ENCODE measurements at regions not wholly inside any gene's neighbourhood (a gene's known extent, or its start where the extent isn't known, plus 50 kb on each side); places are given as distances from the start of the nearest gene placed in this dataset.
"Not testable (repeated sequence)": the region's sequence is repeated elsewhere in the genome, so short reads cannot be mapped to it uniquely, and the experiment has no call there.

GRCh38 chr11:97471480-97471879, 1081.7 kb downstream of the JRKL start:
- in situ Hi-C loops (cut with HindIII; ENCODE audit: low sequenced_read_pairs), result no loop called here

DNA sequence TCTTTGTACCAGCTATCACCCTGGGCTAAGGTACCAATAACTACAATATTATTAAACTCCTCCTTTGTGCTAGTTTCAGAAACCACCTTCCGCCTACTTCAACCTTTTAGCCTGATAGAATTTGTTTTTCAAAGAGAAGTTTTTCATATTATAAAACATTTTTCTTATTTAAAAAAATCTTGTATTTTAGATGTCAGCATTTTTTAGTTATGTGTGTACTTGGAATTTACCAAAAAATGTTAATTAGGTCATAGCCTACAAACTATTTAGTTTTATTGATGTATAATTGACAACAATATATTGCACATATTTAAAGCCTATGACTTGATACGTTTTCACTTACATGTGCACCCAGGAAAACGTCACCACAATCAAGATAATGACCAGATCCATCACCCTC, 1097.6 kb downstream of the JRKL start:
- in situ Hi-C loops (cut with HindIII; ENCODE audit: low sequenced_read_pairs), result no loop called here

DNA sequence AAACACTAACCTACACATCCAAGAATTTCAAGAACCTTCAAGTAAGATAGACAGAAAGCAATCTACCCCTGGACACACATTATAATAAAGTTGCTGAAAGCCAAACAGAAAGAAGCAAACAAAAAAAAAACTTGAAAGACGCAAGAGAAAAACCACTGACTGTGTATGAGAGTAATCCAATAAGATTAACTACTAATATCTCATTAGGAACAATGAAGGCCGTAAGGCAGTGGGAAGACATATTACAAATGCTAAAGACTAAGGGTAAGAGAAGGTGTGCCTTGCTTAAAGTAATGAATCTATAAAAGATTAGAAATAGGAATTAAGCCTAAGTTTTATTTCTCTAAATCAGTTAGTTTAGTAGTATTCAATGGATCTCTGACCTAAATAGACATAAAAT, 1109.1 kb downstream of the JRKL start:
- in situ Hi-C loops (cut with HindIII; ENCODE audit: low sequenced_read_pairs), result no loop called here

DNA sequence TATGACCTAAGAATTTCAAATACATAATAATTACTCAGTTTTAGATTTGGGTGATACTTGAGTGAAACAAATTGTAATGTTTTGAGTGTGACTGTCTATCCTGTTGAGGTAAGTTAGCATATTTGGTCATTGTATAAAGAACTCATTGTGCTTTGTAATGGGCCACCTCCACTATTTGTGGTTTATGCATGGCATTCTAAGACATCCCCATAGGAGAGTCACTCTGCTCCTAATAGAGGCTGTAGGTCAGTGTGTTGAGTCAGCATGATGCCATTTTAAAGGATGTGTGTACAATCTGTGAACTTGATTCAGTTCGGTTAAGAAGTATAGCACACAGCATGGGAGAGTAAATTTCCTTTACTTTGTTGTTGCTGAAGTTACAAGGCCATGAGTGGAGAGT, 1112.4 kb downstream of the JRKL start:
- in situ Hi-C loops (cut with HindIII; ENCODE audit: low sequenced_read_pairs), result no loop called here

- in situ Hi-C loops (cut with HindIII; ENCODE audit: low sequenced_read_pairs), result no loop called here
Observed at GRCh38 chr11:97506076-97506759, 1116.4 kb downstream of the JRKL start.

GRCh38 chr11:97514446-97514845, 1124.6 kb downstream of the JRKL start:
- in situ Hi-C loops (cut with HindIII; ENCODE audit: low sequenced_read_pairs), result no loop called here

DNA sequence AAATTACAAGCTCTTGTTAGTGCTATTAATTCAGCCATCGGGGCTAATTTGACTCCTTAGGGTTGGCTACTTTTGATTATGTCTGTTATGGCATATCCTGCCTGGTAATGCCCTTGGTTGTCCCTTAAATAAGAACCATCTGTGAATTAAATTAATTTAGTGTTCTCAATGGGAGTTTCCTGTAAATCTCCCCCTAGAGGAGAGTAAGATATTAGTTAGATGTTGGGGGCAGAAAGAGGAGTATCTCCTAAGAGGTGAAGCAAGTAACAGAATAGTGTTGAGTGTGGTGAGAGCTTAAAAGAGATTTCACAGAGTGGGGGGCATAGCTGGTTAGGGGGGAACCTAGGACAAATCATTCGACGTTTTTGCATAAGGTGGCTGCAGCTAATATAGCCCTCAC, 1126.9 kb downstream of the JRKL start:
- in situ Hi-C loops (cut with HindIII; ENCODE audit: low sequenced_read_pairs), result no loop called here

- in situ Hi-C loops (cut with HindIII; ENCODE audit: low sequenced_read_pairs), result no loop called here
Observed at GRCh38 chr11:97525273-97525672, 1135.5 kb downstream of the JRKL start.

- in situ Hi-C loops (cut with HindIII; ENCODE audit: low sequenced_read_pairs), result no loop called here
Observed at GRCh38 chr11:97537407-97538150, 1147.8 kb downstream of the JRKL start.

GRCh38 chr11:97544431-97544830, 1154.6 kb downstream of the JRKL start:
- in situ Hi-C loops (cut with HindIII; ENCODE audit: low sequenced_read_pairs), result no loop called here

DNA sequence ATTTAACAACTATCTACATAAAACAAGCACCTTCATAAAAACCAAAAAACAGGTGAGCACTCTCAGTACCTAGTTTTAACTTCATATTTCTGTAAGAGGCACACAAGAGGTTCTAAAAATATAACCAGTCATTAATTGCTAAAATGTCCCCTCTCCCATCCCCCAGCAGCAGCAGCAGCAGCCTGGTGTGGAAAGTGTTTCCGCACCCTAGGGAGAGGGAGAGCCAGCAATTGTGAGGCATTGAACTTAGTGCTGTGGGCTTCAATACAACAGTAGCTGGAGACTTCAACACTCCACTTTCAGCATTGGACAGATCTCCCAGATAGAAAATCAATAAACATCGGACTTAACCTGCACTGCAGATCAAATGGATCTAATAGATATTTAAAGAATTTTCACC, 1158.5 kb downstream of the JRKL start:
- in situ Hi-C loops (cut with HindIII; ENCODE audit: low sequenced_read_pairs), result no loop called here

DNA sequence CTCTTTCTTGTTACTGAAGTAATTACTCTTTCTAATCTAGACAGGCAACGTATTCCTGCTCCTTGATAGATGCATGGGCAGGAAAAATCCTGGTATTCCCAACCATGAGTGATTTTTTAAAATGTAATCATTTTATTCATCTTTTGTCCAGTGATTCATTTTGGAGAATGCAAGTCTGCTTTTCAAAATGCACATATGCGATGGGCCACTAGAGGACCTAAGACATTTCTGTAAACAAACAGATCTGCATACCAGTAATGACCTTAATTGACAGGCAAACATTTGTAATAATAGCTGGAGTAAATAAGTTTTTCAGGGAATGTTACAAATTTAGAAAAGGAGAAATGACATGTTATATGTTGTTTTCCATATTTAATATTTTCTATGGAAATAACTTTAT, 1167.6 kb downstream of the JRKL start:
- in situ Hi-C loops (cut with HindIII; ENCODE audit: low sequenced_read_pairs), result no loop called here

DNA sequence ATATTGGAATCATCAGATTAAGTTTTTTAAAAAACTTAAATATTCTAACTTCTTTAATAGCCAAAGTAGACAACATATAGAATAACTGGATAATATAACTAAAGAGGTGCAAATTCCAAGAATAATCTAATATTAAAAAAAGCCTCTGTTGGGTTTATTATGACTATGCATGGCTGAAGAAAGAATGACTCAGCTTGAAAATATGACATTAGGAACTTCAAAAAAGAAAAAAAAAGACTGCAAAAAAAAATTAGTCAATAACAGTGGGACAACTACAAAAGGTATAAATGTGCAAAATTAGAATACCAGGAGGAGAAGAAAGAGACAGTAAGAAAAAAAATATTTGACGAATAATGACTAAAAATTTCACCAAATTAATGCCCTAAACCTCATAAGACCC, 1178.0 kb downstream of the JRKL start:
- in situ Hi-C loops (cut with HindIII; ENCODE audit: low sequenced_read_pairs), result no loop called here

DNA sequence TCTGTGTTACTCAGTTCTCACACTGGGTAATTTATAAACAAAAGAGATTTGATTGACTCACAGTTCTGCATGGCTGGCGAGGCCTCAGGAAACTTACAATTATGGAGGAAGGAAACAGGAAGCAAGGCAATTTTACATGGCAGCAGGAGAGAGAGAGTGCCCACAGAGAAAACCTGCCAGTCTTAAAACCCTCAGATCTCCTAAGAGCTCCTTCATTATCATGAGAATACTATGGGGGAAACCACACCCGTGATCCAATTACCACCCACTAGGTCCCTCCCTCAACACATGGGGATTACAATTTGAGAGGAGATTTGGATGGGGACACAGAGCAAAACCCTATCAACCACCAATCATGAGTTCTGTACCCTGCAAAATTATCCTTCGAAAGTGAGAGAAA, 1180.8 kb downstream of the JRKL start:
- in situ Hi-C loops (cut with HindIII; ENCODE audit: low sequenced_read_pairs), result no loop called here

GRCh38 chr11:97573771-97574170, 1184.0 kb downstream of the JRKL start:
- in situ Hi-C loops (cut with HindIII; ENCODE audit: low sequenced_read_pairs), result not testable (repeated sequence)

GRCh38 chr11:97574976-97575665, 1185.3 kb downstream of the JRKL start:
- in situ Hi-C loops (cut with HindIII; ENCODE audit: low sequenced_read_pairs), result no loop called here

DNA sequence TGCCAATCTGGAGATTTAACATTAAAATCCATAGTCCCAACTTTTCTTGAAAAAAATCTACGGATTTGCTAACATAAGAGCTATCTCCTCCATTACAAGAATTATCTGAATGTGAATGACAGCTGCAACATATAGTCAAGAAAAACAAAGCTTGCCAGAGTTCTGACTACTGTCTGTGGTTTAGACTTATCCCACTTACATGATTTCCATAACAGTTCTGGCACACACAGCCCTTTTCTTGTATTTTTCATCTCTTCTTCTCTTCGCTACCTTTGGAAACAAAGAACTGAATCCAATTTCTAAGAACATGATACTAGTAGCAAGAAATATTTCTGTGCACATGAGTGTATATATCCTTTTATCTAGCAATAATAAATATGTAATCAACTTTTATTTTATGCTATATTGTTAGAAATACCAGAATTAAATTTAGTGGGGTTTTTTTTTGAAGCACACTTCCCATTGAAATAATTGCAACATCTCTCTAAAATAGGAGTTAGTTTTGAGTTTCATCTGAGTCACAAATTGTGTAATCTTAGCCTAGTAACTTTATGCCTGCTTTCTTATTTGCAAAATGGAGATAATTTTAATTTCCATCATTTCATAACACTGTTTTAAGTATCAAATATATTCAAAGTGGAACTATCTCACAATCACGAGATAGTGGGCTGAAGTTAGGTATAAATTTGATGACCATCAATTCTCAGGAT, 1217.6 kb downstream of the JRKL start:
- in situ Hi-C loops (cut with HindIII; ENCODE audit: low sequenced_read_pairs), result no loop called here

GRCh38 chr11:97610000-97610399, 1220.2 kb downstream of the JRKL start:
- in situ Hi-C loops (cut with HindIII; ENCODE audit: low sequenced_read_pairs), result no loop called here

GRCh38 chr11:97610854-97611253, 1221.0 kb downstream of the JRKL start:
- in situ Hi-C loops (cut with HindIII; ENCODE audit: low sequenced_read_pairs), result no loop called here

DNA sequence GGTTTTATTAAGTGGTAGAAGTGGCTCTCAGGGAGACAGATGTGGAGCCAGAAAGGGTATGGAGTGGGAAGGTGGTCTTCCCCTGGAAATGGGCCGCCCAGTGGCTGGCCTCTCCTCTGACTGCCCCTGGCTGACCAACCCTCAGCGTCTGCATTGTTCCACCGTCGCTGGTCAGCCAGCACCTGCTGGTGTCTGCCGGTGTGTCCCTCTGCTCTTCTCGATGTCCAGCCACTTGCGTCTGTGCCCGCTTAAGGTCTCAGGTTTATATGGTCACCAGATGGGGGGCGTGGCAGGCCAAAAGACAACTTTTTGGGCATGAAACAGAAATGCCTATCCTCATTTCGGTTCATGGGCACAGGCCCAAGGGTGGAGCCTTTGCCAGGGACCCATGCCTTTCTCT, 1221.5 kb downstream of the JRKL start:
- in situ Hi-C loops (cut with HindIII; ENCODE audit: low sequenced_read_pairs), result no loop called here

DNA sequence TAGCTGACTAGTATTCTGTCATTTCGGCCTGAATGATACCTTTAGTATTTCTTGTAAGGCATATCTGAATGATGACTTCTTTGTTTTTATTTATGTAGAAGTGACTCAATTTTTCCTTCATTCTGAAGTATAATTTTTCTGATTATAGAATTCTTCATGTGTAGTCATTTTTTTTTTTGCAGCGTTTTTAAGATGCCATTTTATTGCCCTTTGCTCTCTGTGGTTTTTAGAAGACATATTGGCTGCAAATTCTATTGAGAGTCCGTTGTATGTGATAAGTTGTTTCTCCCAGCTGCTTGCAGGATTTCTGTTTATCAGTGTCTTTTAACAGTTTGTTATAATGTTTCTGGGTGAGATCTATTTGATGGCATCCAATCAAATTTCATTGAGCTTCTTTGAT, 1224.8 kb downstream of the JRKL start:
- in situ Hi-C loops (cut with HindIII; ENCODE audit: low sequenced_read_pairs), result no loop called here

Data from DLD1 (cell line).